ENCODE measurements at regions not wholly inside any gene's neighbourhood (a gene's known extent, or its start where the extent isn't known, plus 50 kb on each side); places are given as distances from the start of the nearest gene placed in this dataset.

GRCh38 chr2:238967031-238967977 lies 119.4 kb downstream of the TWIST2 start:
- TF ChIP-seq CTCF (tag by site-specific recombination; IDR thresholded peaks at IDR 0.05) = no peak
- no peak for TF ChIP-seq PRDM10 (tag by site-specific recombination; IDR thresholded peaks at IDR 0.05)
- no peak for TF ChIP-seq ZNF311 (tag by site-specific recombination; IDR thresholded peaks at IDR 0.05; ENCODE audit: borderline replicate concordance)
- TF ChIP-seq SETDB1 (IDR thresholded peaks at IDR 0.05; ENCODE audit: insufficient read length, low read length) = no peak
- TF ChIP-seq ZNF660 (tag by site-specific recombination; IDR thresholded peaks at IDR 0.05) = no peak
- TF ChIP-seq, protein P1, sequence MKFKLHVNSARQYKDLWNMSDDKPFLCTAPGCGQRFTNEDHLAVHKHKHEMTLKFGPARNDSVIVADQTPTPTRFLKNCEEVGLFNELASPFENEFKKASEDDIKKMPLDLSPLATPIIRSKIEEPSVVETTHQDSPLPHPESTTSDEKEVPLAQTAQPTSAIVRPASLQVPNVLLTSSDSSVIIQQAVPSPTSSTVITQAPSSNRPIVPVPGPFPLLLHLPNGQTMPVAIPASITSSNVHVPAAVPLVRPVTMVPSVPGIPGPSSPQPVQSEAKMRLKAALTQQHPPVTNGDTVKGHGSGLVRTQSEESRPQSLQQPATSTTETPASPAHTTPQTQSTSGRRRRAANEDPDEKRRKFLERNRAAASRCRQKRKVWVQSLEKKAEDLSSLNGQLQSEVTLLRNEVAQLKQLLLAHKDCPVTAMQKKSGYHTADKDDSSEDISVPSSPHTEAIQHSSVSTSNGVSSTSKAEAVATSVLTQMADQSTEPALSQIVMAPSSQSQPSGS (tag by site-specific recombination; IDR thresholded peaks at IDR 0.05; ENCODE audit: low read depth) = no peak
- no peak for TF ChIP-seq ZNF354C (tag by site-specific recombination; IDR thresholded peaks at IDR 0.05; ENCODE audit: borderline replicate concordance, low read depth)
- no peak for TF ChIP-seq ZNF16 (tag by site-specific recombination; IDR thresholded peaks at IDR 0.05; ENCODE audit: low read depth)
